H1 (cell line): ENCODE measurements at regions not wholly inside any gene's neighbourhood (a gene's known extent, or its start where the extent isn't known, plus 50 kb on each side); places are given as distances from the start of the nearest gene placed in this dataset.

ENCODE experiments used
- CHD7 ChIP-seq: fragments of 300-600 bp; sonication (generic); IDR thresholded peaks from 2 replicates; pipeline ENCODE4 v1.7.1; 2012; ENCODE audit warnings: low read length, moderate library complexity, mild to moderate bottlenecking, inconsistent platforms; ENCODE audit not compliant: insufficient replicate concordance
- EP300 ChIP-seq, 2 experiments: IDR thresholded peaks; 1 replicate in 1 of 2; 2 replicates in 1 of 2; pipeline ENCODE4 v1.6.1; 2011 to 2012; ENCODE audit warnings: low read depth in 2 of 2, low read length in 2 of 2, mild to moderate bottlenecking in 2 of 2, borderline replicate concordance in 1 of 2, inconsistent platforms in 1 of 2, moderate library complexity in 1 of 2
- EZH2 ChIP-seq: fragments of 200-600 bp; sonication (generic); IDR thresholded peaks from 2 replicates; pipeline ENCODE4 v1.7.1; 2012; ENCODE audit warnings: low read depth, mild to moderate bottlenecking, moderate library complexity, low read length, inconsistent platforms; ENCODE audit not compliant: severe bottlenecking

DNA sequence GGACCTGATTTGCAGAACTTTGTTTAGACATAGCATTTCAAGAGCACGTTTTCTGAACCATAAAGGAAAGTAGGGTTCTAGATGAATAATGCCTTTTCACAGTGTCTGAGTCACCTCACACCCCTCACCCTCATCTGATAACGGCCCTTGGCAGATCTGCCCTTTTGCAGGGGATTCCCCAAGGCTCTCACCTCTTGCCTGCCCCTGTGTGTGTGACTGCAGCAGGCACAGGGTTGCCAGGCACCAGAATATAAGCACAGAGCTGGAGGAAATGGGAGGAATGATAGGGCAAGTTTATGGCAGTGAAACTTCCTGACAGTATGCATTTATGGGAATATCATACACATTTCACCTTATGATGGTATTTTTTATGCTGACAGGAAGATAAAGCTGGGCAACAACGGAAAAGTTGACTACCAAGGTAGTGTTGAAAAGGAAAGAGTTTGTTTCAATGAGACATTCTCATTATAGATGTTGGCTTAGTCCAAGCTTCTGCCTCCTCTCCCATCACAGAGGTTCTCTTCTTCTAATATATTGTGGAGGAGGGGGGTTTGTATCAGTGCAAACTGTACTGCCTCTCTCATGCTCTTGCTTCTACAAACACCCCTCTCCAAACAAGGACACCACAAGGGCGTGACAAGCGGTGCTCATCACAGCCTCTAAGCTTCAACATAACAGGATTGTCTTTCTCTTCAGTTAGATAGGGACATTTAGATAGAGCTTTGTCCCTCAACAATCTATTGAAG lies 101.5 kb upstream of the BACH2 start (continued):
- TF ChIP-seq CHD7: no peak
- no peak for TF ChIP-seq EZH2
- TF ChIP-seq EP300 (IDR thresholded peaks at IDR 0.05; ENCODE audit: borderline replicate concordance in 1 of 2, low read depth in 2 of 2, low read length in 2 of 2): no peak
